ENCODE measurements at regions not wholly inside any gene's neighbourhood (a gene's known extent, or its start where the extent isn't known, plus 50 kb on each side); places are given as distances from the start of the nearest gene placed in this dataset.

DNA sequence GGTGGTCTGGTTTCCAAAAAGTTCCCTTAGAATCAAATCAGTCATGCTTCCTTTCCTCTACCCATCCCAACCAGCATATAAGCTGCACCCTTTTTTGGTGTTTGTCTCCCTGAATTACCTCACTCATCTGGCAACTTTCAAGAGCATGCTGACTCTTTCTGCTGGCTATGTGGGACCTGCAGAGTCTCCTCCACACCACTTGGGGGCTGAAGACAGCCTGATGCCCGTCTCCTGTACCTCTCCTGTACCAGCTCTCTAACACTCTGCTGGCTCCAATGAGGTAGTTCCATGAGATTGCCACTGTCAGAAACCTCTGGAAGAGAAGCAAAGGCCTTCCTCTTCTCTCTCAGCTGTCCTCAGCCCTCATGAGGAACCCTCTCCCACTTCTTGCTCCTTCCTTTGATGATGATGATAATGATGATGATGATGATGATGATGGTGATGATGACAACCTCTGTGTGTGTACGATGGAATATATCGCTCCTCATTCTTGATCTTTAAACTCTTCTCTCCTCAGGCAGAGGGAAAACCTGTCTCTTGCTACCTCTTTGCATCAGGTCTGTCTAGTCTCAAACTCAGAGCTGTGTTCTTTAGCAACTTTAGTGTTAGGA lies 257.5 kb downstream of the ZNF621 start:
- Mint-ChIP-seq H3K4me3 (ENCODE audit: unreplicated experiment) (no peak overlapping the region), H3K36me3 (ENCODE audit: low read depth, unreplicated experiment) (no peaks in the 10 kb centered on the region), H3K4me1 (ENCODE audit: low read depth, unreplicated experiment) (no peaks in the 10 kb centered on the region), H3K9me3 (ENCODE audit: unreplicated experiment) (peaks cover 4% of the 10 kb centered on the region), H3K27me3 (ENCODE audit: low read depth, unreplicated experiment) (peaks cover 25% of the 10 kb centered on the region), H3K27ac (ENCODE audit: unreplicated experiment) (no peak overlapping the region)
- H3K36me3 ChIP-seq (ENCODE audit: insufficient read depth, low read length), result no peaks in the 10 kb centered on the region
- no peak overlapping the region for H3K9ac ChIP-seq (ENCODE audit: low read length)
- H3K27ac ChIP-seq (ENCODE audit: low read depth, low read length), result no peak overlapping the region
- H3K4me3 ChIP-seq (ENCODE audit: insufficient read depth, low read depth, low read length), result no peak overlapping the region
- H3K4me2 ChIP-seq (ENCODE audit: low read length), result no peak overlapping the region
- FAIRE-seq, result no peak
- H3K9me3 ChIP-seq (ENCODE audit: insufficient read depth, low read depth, low read length), result no peaks in the 10 kb centered on the region
- H2AFZ ChIP-seq (ENCODE audit: low read depth, low read length), result no peak overlapping the region
- DNase-seq (ENCODE audit: low read depth), result no peak
- no peaks in the 10 kb centered on the region for H4K20me1 ChIP-seq (ENCODE audit: insufficient read depth, low read length)
- peaks cover 5% of the 10 kb centered on the region for H3K27me3 ChIP-seq (ENCODE audit: insufficient read depth, low read length)
- H3K4me1 ChIP-seq (ENCODE audit: insufficient read depth, low read length), result peaks cover 10% of the 10 kb centered on the region
- TF ChIP-seq, protein P1, sequence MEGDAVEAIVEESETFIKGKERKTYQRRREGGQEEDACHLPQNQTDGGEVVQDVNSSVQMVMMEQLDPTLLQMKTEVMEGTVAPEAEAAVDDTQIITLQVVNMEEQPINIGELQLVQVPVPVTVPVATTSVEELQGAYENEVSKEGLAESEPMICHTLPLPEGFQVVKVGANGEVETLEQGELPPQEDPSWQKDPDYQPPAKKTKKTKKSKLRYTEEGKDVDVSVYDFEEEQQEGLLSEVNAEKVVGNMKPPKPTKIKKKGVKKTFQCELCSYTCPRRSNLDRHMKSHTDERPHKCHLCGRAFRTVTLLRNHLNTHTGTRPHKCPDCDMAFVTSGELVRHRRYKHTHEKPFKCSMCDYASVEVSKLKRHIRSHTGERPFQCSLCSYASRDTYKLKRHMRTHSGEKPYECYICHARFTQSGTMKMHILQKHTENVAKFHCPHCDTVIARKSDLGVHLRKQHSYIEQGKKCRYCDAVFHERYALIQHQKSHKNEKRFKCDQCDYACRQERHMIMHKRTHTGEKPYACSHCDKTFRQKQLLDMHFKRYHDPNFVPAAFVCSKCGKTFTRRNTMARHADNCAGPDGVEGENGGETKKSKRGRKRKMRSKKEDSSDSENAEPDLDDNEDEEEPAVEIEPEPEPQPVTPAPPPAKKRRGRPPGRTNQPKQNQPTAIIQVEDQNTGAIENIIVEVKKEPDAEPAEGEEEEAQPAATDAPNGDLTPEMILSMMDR (IDR thresholded peaks at IDR 0.05; ENCODE audit: insufficient read depth, low read depth, low read length), result no peak
- no peak for TF ChIP-seq EZH2 (IDR thresholded peaks at IDR 0.05; ENCODE audit: insufficient read depth, low read length)
- H3K79me2 ChIP-seq (ENCODE audit: insufficient read depth, low read length), result no peaks in the 10 kb centered on the region

DNA sequence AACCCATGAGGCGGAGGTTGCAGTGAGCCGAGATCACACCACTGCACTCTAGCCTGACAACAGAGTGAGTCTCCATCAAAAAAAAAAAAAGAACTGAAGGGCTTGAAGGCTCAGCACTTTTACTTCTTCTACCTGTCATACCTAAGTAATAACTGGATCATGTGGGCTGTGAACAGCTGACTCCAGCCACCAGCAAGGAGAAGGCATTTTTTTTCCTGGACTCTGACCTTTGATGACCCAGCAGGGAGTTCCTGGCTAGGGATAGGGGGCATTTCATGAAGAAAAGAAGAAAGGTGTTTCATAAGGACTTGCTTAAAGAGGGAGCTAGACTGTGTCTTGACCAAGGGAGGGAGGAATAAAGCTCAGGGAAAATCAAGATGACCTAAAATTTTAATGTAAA lies 266.0 kb downstream of the ZNF621 start:
- no peaks in the 10 kb centered on the region for H3K4me1 ChIP-seq (ENCODE audit: insufficient read depth, low read length)
- Mint-ChIP-seq H3K36me3 (ENCODE audit: low read depth, unreplicated experiment) (no peaks in the 10 kb centered on the region), H3K27ac (ENCODE audit: unreplicated experiment) (no peak overlapping the region), H3K4me3 (ENCODE audit: unreplicated experiment) (no peak overlapping the region), H3K27me3 (ENCODE audit: low read depth, unreplicated experiment) (peaks cover 13% of the 10 kb centered on the region), H3K4me1 (ENCODE audit: low read depth, unreplicated experiment) (no peaks in the 10 kb centered on the region), H3K9me3 (ENCODE audit: unreplicated experiment) (peaks cover 9% of the 10 kb centered on the region)
- no peaks in the 10 kb centered on the region for H3K9me3 ChIP-seq (ENCODE audit: insufficient read depth, low read depth, low read length)
- H3K9ac ChIP-seq (ENCODE audit: low read length), result no peak overlapping the region
- H3K4me2 ChIP-seq (ENCODE audit: low read length), result no peak overlapping the region
- H2AFZ ChIP-seq (ENCODE audit: low read depth, low read length), result no peak overlapping the region
- no peak overlapping the region for H3K4me3 ChIP-seq (ENCODE audit: insufficient read depth, low read depth, low read length)
- H3K27me3 ChIP-seq (ENCODE audit: insufficient read depth, low read length), result peaks cover 19% of the 10 kb centered on the region
- no peaks in the 10 kb centered on the region for H3K79me2 ChIP-seq (ENCODE audit: insufficient read depth, low read length)
- DNase-seq (ENCODE audit: low read depth) (no peak), FAIRE-seq (no peak)
- H4K20me1 ChIP-seq (ENCODE audit: insufficient read depth, low read length), result no peaks in the 10 kb centered on the region
- no peak overlapping the region for H3K27ac ChIP-seq (ENCODE audit: low read depth, low read length)
- no peaks in the 10 kb centered on the region for H3K36me3 ChIP-seq (ENCODE audit: insufficient read depth, low read length)
- TF ChIP-seq EZH2 (IDR thresholded peaks at IDR 0.05; ENCODE audit: insufficient read depth, low read length), result no peak
- TF ChIP-seq, protein P1 (IDR thresholded peaks at IDR 0.05; ENCODE audit: insufficient read depth, low read depth, low read length), result no peak

DNA sequence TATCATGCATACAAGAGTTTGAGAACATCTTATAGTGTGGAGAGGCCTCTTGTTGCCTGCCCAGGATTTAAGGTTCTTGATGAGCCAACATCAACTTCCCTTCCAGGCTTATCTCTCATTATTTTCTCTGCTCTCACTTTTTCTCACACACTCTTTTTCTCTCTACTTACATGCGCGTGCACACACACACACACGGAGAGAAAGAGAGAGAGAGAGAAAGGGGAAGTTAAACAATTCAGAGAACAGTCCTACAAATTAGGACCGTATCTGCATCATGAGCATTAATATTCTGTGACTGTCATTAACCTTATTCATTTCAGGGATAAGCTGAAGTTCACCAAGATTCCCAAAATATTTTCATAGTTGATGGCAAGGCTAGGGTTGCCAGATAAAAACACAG lies 269.0 kb downstream of the ZNF621 start:
- Histone ChIP-seq H3K4me2 (ENCODE audit: low read length) (no peak overlapping the region), H4K20me1 (ENCODE audit: insufficient read depth, low read length) (no peaks in the 10 kb centered on the region), H3K27ac (ENCODE audit: low read depth, low read length) (no peak overlapping the region), H3K27me3 (ENCODE audit: insufficient read depth, low read length) (peaks cover 22% of the 10 kb centered on the region), H3K9ac (ENCODE audit: low read length) (no peak overlapping the region), H2AFZ (ENCODE audit: low read depth, low read length) (no peak overlapping the region), H3K9me3 (ENCODE audit: insufficient read depth, low read depth, low read length) (no peaks in the 10 kb centered on the region), H3K79me2 (ENCODE audit: insufficient read depth, low read length) (no peaks in the 10 kb centered on the region), H3K36me3 (ENCODE audit: insufficient read depth, low read length) (no peaks in the 10 kb centered on the region), H3K4me3 (ENCODE audit: insufficient read depth, low read depth, low read length) (no peak overlapping the region), H3K4me1 (ENCODE audit: insufficient read depth, low read length) (no peaks in the 10 kb centered on the region)
- no peak for DNase-seq (ENCODE audit: low read depth)
- Mint-ChIP-seq H3K27me3 (ENCODE audit: low read depth, unreplicated experiment) (peaks cover 7% of the 10 kb centered on the region), H3K36me3 (ENCODE audit: low read depth, unreplicated experiment) (no peaks in the 10 kb centered on the region), H3K4me3 (ENCODE audit: unreplicated experiment) (no peak overlapping the region), H3K27ac (ENCODE audit: unreplicated experiment) (no peak overlapping the region), H3K9me3 (ENCODE audit: unreplicated experiment) (no peaks in the 10 kb centered on the region), H3K4me1 (ENCODE audit: low read depth, unreplicated experiment) (peaks cover under 1% of the 10 kb centered on the region)
- no peak for FAIRE-seq
- TF ChIP-seq EZH2 (IDR thresholded peaks at IDR 0.05; ENCODE audit: insufficient read depth, low read length), result no peak
- TF ChIP-seq, protein P1 (IDR thresholded peaks at IDR 0.05; ENCODE audit: insufficient read depth, low read depth, low read length), result no peak
